CD14-positive monocyte (primary cell): ENCODE measurements at regions not wholly inside any gene's neighbourhood (a gene's known extent, or its start where the extent isn't known, plus 50 kb on each side); places are given as distances from the start of the nearest gene placed in this dataset.

Source experiments
- DNase-seq, 3 donors: peaks; one replicate each; pipeline ENCODE4 v3.0.0-alpha.2; 2011 to 2022
- H2AFZ ChIP-seq: 2 replicates; pipeline ENCODE4 v1.6.0; 2012; ENCODE audit warnings: mild to moderate bottlenecking, low read depth, low read length, inconsistent platforms; ENCODE audit not compliant: insufficient read depth, poor library complexity, severe bottlenecking
- H3K27ac ChIP-seq, 2 donors: 1 replicate in 1 of 2; 2 replicates in 1 of 2; pipeline ENCODE4 v1.5.1; 2012 to 2013; ENCODE audit warnings: low read length in 2 of 2, control low read depth in 1 of 2, inconsistent platforms in 1 of 2, low read depth in 1 of 2, mild to moderate bottlenecking in 1 of 2
- H3K27me3 ChIP-seq, 2 donors: one replicate each; pipeline versions ENCODE4 v1.6.0 to v1.6.1; 2011 to 2013; ENCODE audit warnings: low read length in 2 of 2; ENCODE audit not compliant: control insufficient read depth in 2 of 2, insufficient read depth in 2 of 2
- H3K36me3 ChIP-seq, 2 donors: replicated peaks in 1 of 2; 1 replicate in 1 of 2; 2 replicates in 1 of 2; pipeline versions ENCODE4 v1.5.1 to v1.6.1; 2012 to 2013; ENCODE audit warnings: low read length in 2 of 2, control low read depth in 1 of 2, inconsistent platforms in 1 of 2, mild to moderate bottlenecking in 1 of 2; ENCODE audit not compliant: insufficient read depth in 2 of 2, control insufficient read depth in 1 of 2
- H3K4me1 ChIP-seq, 2 donors: 1 replicate in 1 of 2; 2 replicates in 1 of 2; pipeline versions ENCODE4 v1.5.1 to v1.6.1; 2012 to 2013; ENCODE audit warnings: low read length in 2 of 2, control low read depth in 1 of 2, inconsistent platforms in 1 of 2, mild to moderate bottlenecking in 1 of 2, moderate library complexity in 1 of 2; ENCODE audit not compliant: insufficient read depth in 2 of 2, control insufficient read depth in 1 of 2
- H3K4me2 ChIP-seq: replicated peaks from 2 replicates; pipeline ENCODE3; 2012; ENCODE audit warnings: low read length, moderate library complexity, mild to moderate bottlenecking; ENCODE audit not compliant: poor library complexity, severe bottlenecking; ENCODE audit errors: extremely low read depth
- H3K4me3 ChIP-seq, 3 experiments: fragments of 200-600 bp in 1 of 3; sonication (generic) in 1 of 3; replicated peaks in 1 of 3; 1 replicate in 2 of 3; 2 replicates in 1 of 3; pipeline ENCODE4 v1.5.1; 2011 to 2013; ENCODE audit warnings: low read length in 3 of 3, mild to moderate bottlenecking in 3 of 3, control low read depth in 2 of 3, low read depth in 2 of 3, inconsistent platforms in 1 of 3, moderate library complexity in 1 of 3
- H3K79me2 ChIP-seq: 2 replicates; pipeline ENCODE4 v1.6.0; 2012; ENCODE audit warnings: mild to moderate bottlenecking, control low read depth, inconsistent platforms, low read length, moderate library complexity; ENCODE audit not compliant: insufficient read depth
- H3K9ac ChIP-seq: 2 replicates; pipeline ENCODE4 v1.6.0; 2017; ENCODE audit warnings: low read length, mild to moderate bottlenecking; ENCODE audit not compliant: insufficient read depth, poor library complexity, severe bottlenecking
- H3K9me3 ChIP-seq, 2 donors: replicated peaks in 1 of 2; 1 replicate in 1 of 2; 2 replicates in 1 of 2; pipeline versions ENCODE4 v1.5.1 to v1.6.1; 2012 to 2013; ENCODE audit warnings: low read length in 2 of 2, control low read depth in 1 of 2; ENCODE audit not compliant: control insufficient read depth in 1 of 2, insufficient read depth in 1 of 2
- H4K20me1 ChIP-seq: 2 replicates; pipeline ENCODE4 v1.6.0; 2012; ENCODE audit warnings: mild to moderate bottlenecking, low read length, control low read depth, moderate library complexity; ENCODE audit not compliant: insufficient read depth
- H3K27ac Mint-ChIP-seq, 7 donors: one replicate each; pipeline ENCODE4 v1.8.0; 2020; ENCODE audit warnings: mild to moderate bottlenecking in 7 of 7, mixed read lengths in 7 of 7, moderate library complexity in 6 of 7, inconsistent platforms in 2 of 7
- H3K27me3 Mint-ChIP-seq, 3 donors: one replicate each; pipeline ENCODE4 v1.8.0; 2021 to 2022; ENCODE audit warnings: low read depth in 3 of 3, mild to moderate bottlenecking in 3 of 3, mixed read lengths in 3 of 3, moderate library complexity in 3 of 3, inconsistent platforms in 1 of 3
- H3K36me3 Mint-ChIP-seq, 2 donors: one replicate each; pipeline ENCODE4 v1.8.0; 2020; ENCODE audit warnings: mixed read lengths in 2 of 2, inconsistent platforms in 1 of 2, mild to moderate bottlenecking in 1 of 2
- H3K4me1 Mint-ChIP-seq: one replicate; pipeline ENCODE4 v1.8.0; 2020; ENCODE audit warnings: mild to moderate bottlenecking, mixed read lengths
- H3K4me3 Mint-ChIP-seq, 2 donors: one replicate each; pipeline ENCODE4 v1.8.0; 2020; ENCODE audit warnings: mild to moderate bottlenecking in 2 of 2, mixed read lengths in 2 of 2, moderate library complexity in 1 of 2
- H3K9me3 Mint-ChIP-seq, 7 donors: one replicate each; pipeline ENCODE4 v1.8.0; 2020 to 2022; ENCODE audit warnings: mixed read lengths in 7 of 7, mild to moderate bottlenecking in 6 of 7, moderate library complexity in 6 of 7, inconsistent platforms in 2 of 7
- WGBS: methylation state at CpG from one replicate; pipeline ENCODE4 v1.1.5; 2013; ENCODE audit warnings: missing lambda C conversion rate; ENCODE audit not compliant: insufficient coverage; 5-methylcytosine and 5-hydroxymethylcytosine counted together
- intact Hi-C, 2 donors: fragments of 100-400 bp; cut with micrococcal nuclease; formaldehyde crosslinking; loops; one replicate each; pipeline versions ENCODE4 v1.15.0 to v1.15.1; 2023
- TF ChIP-seq, protein P1 (sequence below): fragments of 200-600 bp; IDR thresholded peaks from one replicate; pipeline ENCODE4 v1.8.0; 2022; ENCODE audit warnings: antibody characterized with exemption, mild to moderate bottlenecking

- Histone ChIP-seq H3K9me3 (no peaks in the 10 kb centered on the region), H3K27ac (no peak overlapping the region), H3K4me1 (no peaks in the 10 kb centered on the region), H2AFZ (no peak overlapping the region), H3K9ac (no peak overlapping the region), H4K20me1 (no peaks in the 10 kb centered on the region), H3K27me3 (no peaks in the 10 kb centered on the region), H3K4me2 (no peak overlapping the region), H3K79me2 (no peaks in the 10 kb centered on the region), H3K4me3 (no peak overlapping the region), H3K36me3 (no peaks in the 10 kb centered on the region)
- DNase-seq = no peak
- WGBS = no CpG with 5 or more reads among the region's 1 CpG
- peaks cover 0 to 2% (median 2%) of the 10 kb centered on the region in 3 donors for H3K27me3 Mint-ChIP-seq
- TF ChIP-seq, protein P1, sequence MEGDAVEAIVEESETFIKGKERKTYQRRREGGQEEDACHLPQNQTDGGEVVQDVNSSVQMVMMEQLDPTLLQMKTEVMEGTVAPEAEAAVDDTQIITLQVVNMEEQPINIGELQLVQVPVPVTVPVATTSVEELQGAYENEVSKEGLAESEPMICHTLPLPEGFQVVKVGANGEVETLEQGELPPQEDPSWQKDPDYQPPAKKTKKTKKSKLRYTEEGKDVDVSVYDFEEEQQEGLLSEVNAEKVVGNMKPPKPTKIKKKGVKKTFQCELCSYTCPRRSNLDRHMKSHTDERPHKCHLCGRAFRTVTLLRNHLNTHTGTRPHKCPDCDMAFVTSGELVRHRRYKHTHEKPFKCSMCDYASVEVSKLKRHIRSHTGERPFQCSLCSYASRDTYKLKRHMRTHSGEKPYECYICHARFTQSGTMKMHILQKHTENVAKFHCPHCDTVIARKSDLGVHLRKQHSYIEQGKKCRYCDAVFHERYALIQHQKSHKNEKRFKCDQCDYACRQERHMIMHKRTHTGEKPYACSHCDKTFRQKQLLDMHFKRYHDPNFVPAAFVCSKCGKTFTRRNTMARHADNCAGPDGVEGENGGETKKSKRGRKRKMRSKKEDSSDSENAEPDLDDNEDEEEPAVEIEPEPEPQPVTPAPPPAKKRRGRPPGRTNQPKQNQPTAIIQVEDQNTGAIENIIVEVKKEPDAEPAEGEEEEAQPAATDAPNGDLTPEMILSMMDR = no peak
- H3K36me3 Mint-ChIP-seq = no peaks in the 10 kb centered on the region
- peaks cover 0 to 12% (median 0%) of the 10 kb centered on the region in 7 donors for H3K9me3 Mint-ChIP-seq
- H3K4me3 Mint-ChIP-seq = no peak overlapping the region
- H3K27ac Mint-ChIP-seq = no peak overlapping the region
- intact Hi-C loops = no loop called here
- H3K4me1 Mint-ChIP-seq = no peaks in the 10 kb centered on the region
Observed at GRCh38 chr15:61489571-61489970, 260.5 kb upstream of the RORA start.

GRCh38 chr15:61483599-61483998 lies 254.5 kb upstream of the RORA start:
- Mint-ChIP-seq H3K27me3 (peaks cover 0 to 3% (median 3%) of the 10 kb centered on the region in 3 donors), H3K27ac (no peak overlapping the region), H3K36me3 (no peaks in the 10 kb centered on the region), H3K4me1 (no peaks in the 10 kb centered on the region), H3K9me3 (peaks cover 0 to 18% (median 0%) of the 10 kb centered on the region in 7 donors), H3K4me3 (no peak overlapping the region)
- intact Hi-C loops = no loop called here
- no peaks in the 10 kb centered on the region for H3K79me2 ChIP-seq
- no peak overlapping the region for H3K4me2 ChIP-seq
- no CpG with 5 or more reads among the region's 6 CpGs for WGBS
- DNase-seq = no peak
- no peaks in the 10 kb centered on the region for H3K27me3 ChIP-seq
- no peak overlapping the region for H2AFZ ChIP-seq
- no peaks in the 10 kb centered on the region for H3K4me1 ChIP-seq
- H3K4me3 ChIP-seq = no peak overlapping the region
- TF ChIP-seq, protein P1 = no peak
- H3K27ac ChIP-seq = no peak overlapping the region
- no peaks in the 10 kb centered on the region for H3K36me3 ChIP-seq
- peaks cover 0 to 2% of the 10 kb centered on the region in 2 donors for H3K9me3 ChIP-seq
- no peak overlapping the region for H3K9ac ChIP-seq
- no peaks in the 10 kb centered on the region for H4K20me1 ChIP-seq
